ENCODE measurements at regions not wholly inside any gene's neighbourhood (a gene's known extent, or its start where the extent isn't known, plus 50 kb on each side); places are given as distances from the start of the nearest gene placed in this dataset.

DNA sequence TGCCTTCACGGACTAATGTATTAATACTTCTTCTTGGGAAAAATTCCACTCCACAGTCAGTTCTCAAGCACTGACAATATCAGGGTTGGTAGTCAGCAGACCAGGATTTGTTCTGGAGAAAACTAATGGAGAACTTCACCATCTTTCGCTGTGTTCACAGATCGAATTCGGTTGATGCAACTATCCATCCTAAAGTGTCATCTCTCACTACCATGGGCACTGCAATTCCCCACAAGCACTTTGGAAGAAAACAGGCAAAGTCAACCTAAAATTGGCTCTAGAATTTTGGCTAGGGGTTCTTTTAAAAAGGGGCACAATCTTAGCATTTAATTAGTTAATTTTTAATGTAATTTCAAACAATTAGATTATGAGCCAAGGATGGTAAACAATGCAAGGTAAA lies 164.4 kb downstream of the HGF start:
- no peak for DNase-seq

GRCh38 chr7:81604808-81605174 lies 165.1 kb downstream of the HGF start:
- DNase-seq = no peak

- no peak for DNase-seq
These were observed 165.6 kb downstream of the HGF start for GRCh38 chr7:81604075-81604807.

DNA sequence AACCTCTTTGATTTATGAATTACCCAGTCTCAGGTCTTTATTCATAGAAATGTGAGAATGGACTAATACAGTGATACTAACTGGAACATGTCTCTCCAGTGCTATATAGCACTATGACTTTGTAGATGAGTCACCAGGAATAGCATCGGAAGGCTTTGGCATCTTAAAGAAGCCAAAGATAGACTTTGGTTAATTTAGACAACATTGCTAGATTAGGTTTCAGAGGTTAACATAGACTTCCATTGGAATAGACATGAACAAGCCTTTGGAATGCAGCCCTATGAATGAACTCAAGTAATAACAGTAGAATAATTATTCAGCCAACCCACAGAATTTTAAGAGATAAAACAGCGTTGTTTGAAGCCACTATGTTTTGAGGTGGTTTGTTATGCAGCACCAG lies 169.2 kb downstream of the HGF start:
- DNase-seq = no peak

DNA sequence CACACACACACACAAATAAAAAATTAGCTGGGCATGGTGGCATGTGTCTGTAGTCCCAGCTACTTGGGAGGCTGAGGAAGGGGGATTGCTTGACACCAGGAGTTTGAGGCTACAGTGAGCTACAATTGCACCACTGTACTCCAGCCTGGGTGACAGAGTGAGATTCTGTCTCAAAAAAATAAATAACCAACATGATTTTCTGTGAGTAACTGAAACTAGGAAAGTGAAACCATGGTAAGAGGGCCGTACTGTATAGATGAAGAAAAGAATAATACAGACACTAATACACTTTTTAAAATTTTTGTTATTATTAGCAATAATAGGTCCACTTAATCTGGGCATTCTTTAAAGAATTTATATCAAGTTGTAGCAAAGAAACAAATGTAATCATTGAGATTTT lies 170.9 kb downstream of the HGF start:
- DNase-seq = no peak

- DNase-seq = no peak
These were observed 175.1 kb downstream of the HGF start for GRCh38 chr7:81594767-81595166.

GRCh38 chr7:81590131-81590530 lies 179.7 kb downstream of the HGF start:
- DNase-seq = no peak

GRCh38 chr7:81584667-81585066 lies 185.2 kb downstream of the HGF start:
- DNase-seq = no peak

DNA sequence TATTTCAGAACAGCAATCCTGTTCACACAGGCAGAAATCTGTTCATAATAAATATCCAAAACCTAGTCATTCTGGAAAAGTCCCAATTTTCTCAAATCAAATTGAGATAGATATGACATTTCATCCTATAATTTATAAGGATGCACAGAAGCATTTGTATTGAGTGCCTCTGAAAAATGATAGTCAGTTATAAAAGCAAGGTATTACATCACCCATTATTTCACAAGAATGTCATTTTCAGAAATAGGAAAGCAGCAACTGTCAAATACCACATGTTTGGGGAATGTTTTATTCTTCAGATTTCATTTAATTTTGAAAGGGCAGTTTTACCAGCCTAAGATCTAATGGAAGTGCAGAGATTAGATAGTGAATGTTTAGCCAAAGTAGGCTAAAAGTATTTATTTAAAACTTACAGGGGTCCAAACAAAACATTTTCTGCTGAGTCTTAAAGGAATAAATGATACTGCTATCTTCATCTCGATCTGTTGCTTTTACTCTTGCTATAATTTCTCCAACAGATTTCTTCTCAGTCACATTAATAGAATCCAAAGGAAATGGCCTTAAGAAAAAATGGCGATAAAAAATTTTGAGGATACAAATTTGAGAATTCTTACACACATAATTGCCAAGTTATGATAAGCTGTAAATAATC lies 185.8 kb downstream of the HGF start:
- DNase-seq = no peak

- DNase-seq = no peak
These were observed 186.8 kb downstream of the HGF start for GRCh38 chr7:81583090-81583489.

GRCh38 chr7:81577642-81578340 lies 192.1 kb downstream of the HGF start:
- DNase-seq = no peak

DNA sequence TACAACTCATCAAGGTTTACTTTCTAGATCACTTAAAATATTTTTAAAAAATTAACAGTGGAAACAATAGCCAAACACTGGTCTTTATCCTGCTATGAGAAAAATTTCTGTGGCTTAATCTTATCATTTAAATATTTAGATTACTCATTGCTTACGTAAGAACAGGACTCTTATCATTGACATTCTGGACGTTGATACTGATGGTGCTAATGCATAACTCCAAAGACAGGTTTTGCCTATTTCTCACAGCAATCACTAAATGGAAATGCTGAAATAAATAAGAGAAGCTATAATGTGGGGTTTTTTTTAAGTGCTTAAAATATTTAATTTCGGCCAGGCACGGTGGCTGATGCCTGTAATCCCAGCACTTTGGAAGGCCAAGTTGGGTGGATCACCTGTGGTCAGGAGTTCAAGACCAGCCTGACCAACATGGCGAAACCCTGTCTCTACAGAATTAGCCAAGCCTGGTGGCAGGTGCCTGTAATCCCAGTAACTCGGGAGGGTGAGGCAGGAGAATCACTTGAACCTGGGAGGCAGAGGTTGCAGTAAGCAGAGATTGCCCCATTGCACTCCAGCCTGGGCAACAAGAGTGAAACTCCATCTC lies 195.0 kb downstream of the HGF start:
- DNase-seq = no peak

- no peak for DNase-seq
These were observed 195.9 kb downstream of the HGF start for GRCh38 chr7:81573932-81574331.

DNA sequence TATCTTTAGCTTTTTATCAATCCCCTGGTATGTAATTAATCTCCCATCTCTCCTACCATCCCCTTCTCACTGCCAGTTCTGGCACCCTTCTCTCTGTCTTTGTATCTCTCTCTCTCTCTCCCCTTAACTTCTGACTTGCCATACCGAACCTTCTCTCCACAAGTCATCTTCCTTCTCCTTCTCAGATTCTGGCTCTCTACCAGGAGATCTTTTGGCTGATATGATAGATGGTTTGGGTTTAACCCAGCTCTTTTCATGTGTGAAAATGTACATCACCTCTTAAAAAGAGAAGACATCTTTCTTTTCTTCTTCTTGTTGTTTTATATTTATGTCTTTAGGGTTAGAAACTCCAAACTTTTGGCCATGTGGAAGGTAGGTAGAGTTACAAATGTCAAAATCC lies 196.7 kb downstream of the HGF start:
- DNase-seq = no peak

- no peak for DNase-seq
These were observed 207.3 kb downstream of the HGF start for GRCh38 chr7:81562581-81562980.

- DNase-seq = no peak
These were observed 209.1 kb downstream of the HGF start for GRCh38 chr7:81560708-81561107.

DNA sequence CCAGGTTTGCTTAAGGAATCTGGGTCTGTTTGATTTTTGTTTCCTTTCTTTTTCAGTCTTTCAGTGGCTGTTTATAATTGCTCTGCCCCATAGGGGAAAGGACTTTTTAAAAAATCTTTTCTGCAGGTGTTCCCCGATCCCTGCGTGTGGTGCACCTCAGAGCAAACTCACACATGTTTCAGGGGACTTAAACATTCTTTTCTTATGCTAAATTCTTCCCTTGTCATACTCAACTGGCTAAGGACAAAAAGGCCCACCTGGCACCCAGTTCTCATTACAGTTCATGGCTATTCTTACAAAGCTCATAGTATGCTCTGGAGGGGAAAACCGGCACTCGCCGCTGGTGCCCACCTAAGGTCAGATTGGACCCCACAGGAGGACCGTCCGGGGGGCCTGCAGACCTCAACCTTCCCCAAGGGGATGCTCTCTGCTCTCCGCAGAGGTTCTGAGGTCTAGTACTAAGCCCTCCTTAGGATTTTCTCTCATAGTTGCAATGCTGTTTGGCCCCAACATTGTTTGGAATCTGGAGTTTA lies 220.3 kb downstream of the HGF start:
- no peak for DNase-seq

DNA sequence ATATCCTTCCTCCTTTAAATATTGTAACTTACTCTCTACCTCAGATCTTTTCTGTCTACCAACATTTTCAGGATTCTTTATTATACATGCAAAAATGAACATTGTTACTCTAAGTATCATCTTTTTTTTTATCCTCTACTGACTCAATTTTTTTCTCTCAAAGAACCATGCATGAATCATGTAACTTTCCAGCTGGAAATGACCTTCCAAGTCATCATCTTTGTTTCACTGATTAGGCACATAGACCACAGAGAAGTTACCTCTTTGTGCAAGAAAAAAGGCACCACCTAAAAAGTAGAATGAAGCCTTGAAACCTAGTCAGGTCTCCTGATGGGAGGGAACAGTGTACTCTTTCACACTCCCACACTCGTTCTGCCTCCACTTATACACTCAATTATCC lies 234.9 kb downstream of the HGF start:
- DNase-seq = no peak

DNA sequence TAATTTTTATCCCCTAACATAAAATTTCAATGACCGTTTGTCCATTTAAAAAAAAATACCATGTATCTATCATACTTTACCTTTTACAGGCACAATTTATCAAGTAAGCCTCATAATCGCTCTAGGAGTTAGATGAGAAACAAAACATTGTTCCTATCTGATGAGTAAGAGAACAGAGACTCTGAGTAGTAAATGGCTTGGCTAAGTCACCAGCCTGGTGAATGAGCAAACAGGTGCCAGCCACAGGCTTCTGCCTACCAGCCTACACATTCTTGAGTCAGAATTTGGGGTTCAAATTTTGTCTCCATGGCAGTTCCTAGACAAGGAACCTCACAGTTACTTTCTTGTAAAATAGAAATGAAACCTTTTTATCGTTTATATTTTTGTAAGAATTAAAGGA lies 235.4 kb downstream of the HGF start:
- no peak for DNase-seq

GRCh38 chr7:81533931-81534330 lies 235.9 kb downstream of the HGF start:
- DNase-seq = no peak

GRCh38 chr7:81533426-81533825 lies 236.4 kb downstream of the HGF start:
- DNase-seq = no peak

DNA sequence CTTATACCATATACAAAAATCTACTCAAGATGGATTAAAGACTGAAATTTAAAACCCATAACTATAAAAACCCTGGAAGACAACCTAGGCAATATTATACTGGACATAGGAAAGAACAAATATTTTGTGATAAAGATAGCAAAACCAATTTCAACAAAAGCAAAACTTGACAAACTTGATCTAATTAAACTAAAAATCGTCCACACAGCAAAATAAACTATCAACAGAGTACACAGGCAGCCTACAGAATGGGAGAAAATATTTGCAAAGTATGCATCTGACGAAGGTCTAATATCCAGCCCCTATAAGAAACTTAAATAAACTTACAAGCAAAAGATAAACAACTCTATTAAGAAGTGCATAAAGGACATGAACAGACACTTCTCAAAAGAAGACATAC lies 240.1 kb downstream of the HGF start:
- DNase-seq = no peak

DNA sequence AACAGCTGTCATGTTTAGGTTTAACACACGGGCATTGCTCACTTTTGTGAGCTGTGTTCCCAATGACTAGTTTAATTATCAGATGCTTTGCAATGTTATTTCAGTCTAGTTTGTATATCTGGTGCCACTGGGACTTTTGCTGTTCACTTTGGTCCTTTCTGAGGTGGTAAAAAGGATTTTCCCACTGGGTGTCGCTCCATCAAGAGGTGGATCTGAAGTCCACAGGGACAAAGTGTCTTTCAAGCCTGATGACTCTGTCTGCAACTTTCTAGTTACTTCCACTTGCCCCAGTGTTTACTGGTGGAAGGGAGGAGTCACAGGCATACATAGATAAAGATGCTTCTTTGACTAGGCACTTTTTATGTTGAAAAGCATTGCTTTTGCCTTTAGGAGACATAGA lies 242.2 kb downstream of the HGF start:
- no peak for DNase-seq

DNA sequence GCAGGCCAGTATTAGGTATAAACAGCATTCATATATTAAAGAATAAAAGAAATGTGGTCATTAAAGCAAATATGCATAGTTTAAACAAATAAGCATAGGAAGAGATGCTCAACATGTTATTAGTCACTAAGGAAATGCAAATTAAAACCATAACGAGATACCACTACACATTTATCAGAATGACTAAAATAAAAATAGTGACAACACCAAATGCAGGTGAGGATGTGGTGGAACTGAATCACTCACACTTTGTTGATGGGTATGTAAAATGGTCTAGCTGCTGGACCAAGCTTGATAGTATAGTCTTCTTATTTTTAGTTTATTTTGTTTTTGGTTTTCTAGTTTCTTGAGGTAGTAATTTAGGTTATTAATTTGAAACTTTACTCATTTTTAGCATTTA lies 242.9 kb downstream of the HGF start:
- DNase-seq = no peak
